ENCODE measurements at regions not wholly inside any gene's neighbourhood (a gene's known extent, or its start where the extent isn't known, plus 50 kb on each side); places are given as distances from the start of the nearest gene placed in this dataset.
A peak's percentile ranks its signal among the peaks of the same experiment; 100 is the strongest.

DNA sequence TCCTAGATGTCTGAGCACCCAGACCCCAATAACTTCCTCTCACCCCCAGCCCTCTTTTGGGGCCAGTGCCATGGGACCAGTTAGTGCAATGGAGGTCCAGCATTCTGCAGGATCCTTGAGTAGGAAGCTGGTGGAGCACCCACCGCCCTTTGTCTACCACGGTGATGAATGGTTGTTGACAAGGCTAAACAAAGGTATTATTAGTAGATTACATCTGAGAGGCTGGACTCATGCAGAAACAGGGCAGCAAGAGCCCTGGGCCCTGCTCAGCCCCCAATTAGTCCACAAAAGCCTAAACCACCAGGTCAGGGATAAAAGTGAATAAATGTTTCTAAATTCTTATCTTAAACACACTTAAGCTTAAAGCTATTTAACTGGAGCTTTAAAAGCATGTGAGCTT, 196.5 kb upstream of the TSHZ3 start:
- Histone ChIP-seq H3K36me3 (ENCODE audit: insufficient read depth, low read length) (no peaks in the 10 kb centered on the region), H3K4me1 (ENCODE audit: insufficient read depth, low read length) (no peaks in the 10 kb centered on the region), H3K27me3 (ENCODE audit: insufficient read depth, low read length) (no peaks in the 10 kb centered on the region), H3K4me2 (ENCODE audit: insufficient read depth, low read length) (no peak overlapping the region), H4K20me1 (ENCODE audit: insufficient read depth, low read length) (no peaks in the 10 kb centered on the region), H3K9me3 (ENCODE audit: low read depth, low read length) (no peaks in the 10 kb centered on the region), H2AFZ (ENCODE audit: low read length) (no peak overlapping the region), H3K4me3 (ENCODE audit: insufficient read depth, low read length) (no peak overlapping the region), H3K79me2 (ENCODE audit: insufficient read depth, low read length) (no peaks in the 10 kb centered on the region), H3K27ac (ENCODE audit: low read depth, low read length) (no peak overlapping the region)
- no peak for TF ChIP-seq CTCF (IDR thresholded peaks at IDR 0.05; ENCODE audit: extremely low read depth, low read depth, low read length)
- DNase-seq (ENCODE audit: insufficient read length, low spot score, missing footprints): no peak

DNA sequence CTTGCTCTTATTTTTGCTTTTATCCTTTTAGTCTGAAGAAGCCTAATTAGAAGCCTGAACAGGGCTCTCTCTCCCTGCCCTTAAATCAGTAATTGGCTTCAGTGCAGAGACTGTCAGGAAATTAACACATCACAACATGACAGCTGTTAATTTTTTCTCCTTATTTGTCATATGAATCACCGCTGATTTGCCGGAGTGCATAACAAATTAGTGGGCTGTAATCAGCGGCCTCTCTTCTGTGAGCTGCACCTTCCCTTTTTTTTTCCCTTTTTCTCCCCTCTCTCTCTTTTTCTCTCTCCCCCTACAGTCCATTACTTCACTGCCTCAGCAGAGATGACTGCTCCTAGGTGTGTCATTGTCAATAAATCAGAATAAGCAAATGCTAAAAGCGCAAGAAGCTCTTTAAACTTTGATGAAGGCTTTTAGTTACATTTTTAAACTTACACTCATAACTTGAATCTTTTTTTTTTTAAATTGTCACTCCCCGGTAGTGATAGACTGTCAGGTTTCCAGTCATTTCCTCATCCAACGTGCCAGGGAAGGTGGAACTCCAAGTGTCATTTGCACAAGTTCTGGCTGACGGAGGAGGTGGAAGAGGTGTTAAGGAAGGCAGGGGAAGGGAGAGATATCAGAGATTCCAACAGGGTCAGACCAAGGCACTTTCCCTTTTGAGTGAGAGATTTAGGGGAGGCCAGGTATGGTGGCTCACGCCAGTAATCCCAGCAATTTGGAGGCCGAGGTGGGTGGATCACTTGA, 197.1 kb upstream of the TSHZ3 start:
- Histone ChIP-seq H3K27ac (ENCODE audit: low read depth, low read length) (no peak overlapping the region), H3K4me2 (ENCODE audit: insufficient read depth, low read length) (no peak overlapping the region), H2AFZ (ENCODE audit: low read length) (no peak overlapping the region), H3K4me3 (ENCODE audit: insufficient read depth, low read length) (no peak overlapping the region), H3K9me3 (ENCODE audit: low read depth, low read length) (no peaks in the 10 kb centered on the region), H3K27me3 (ENCODE audit: insufficient read depth, low read length) (no peaks in the 10 kb centered on the region), H3K36me3 (ENCODE audit: insufficient read depth, low read length) (no peaks in the 10 kb centered on the region), H3K79me2 (ENCODE audit: insufficient read depth, low read length) (no peaks in the 10 kb centered on the region), H3K4me1 (ENCODE audit: insufficient read depth, low read length) (no peaks in the 10 kb centered on the region), H4K20me1 (ENCODE audit: insufficient read depth, low read length) (no peaks in the 10 kb centered on the region)
- TF ChIP-seq CTCF (IDR thresholded peaks at IDR 0.05; ENCODE audit: extremely low read depth, low read depth, low read length): no peak
- DNase-seq (ENCODE audit: insufficient read length, low spot score, missing footprints): no peak

- Histone ChIP-seq H4K20me1 (ENCODE audit: insufficient read depth, low read length) (no peaks in the 10 kb centered on the region), H3K27me3 (ENCODE audit: insufficient read depth, low read length) (no peaks in the 10 kb centered on the region), H3K27ac (ENCODE audit: low read depth, low read length) (no peak overlapping the region), H2AFZ (ENCODE audit: low read length) (no peak overlapping the region), H3K36me3 (ENCODE audit: insufficient read depth, low read length) (no peaks in the 10 kb centered on the region), H3K79me2 (ENCODE audit: insufficient read depth, low read length) (no peaks in the 10 kb centered on the region), H3K4me2 (ENCODE audit: insufficient read depth, low read length) (no peak overlapping the region), H3K4me1 (ENCODE audit: insufficient read depth, low read length) (no peaks in the 10 kb centered on the region), H3K4me3 (ENCODE audit: insufficient read depth, low read length) (no peak overlapping the region), H3K9me3 (ENCODE audit: low read depth, low read length) (no peaks in the 10 kb centered on the region)
- DNase-seq (ENCODE audit: insufficient read length, low spot score, missing footprints): no peak
- TF ChIP-seq CTCF (IDR thresholded peaks at IDR 0.05; ENCODE audit: extremely low read depth, low read depth, low read length): peak; percentile 61
Observed at GRCh38 chr19:31548941-31549340, 199.7 kb upstream of the TSHZ3 start.

GRCh38 chr19:31553112-31553845, 204.0 kb upstream of the TSHZ3 start:
- Histone ChIP-seq H3K27ac (ENCODE audit: low read depth, low read length) (no peak overlapping the region), H2AFZ (ENCODE audit: low read length) (no peak overlapping the region)

More at GRCh38 chr19:31553112-31553845, 204.0 kb upstream of the TSHZ3 start:
- Histone ChIP-seq H3K9me3 (ENCODE audit: low read depth, low read length) (no peaks in the 10 kb centered on the region), H3K4me1 (ENCODE audit: insufficient read depth, low read length) (no peaks in the 10 kb centered on the region), H3K27me3 (ENCODE audit: insufficient read depth, low read length) (no peaks in the 10 kb centered on the region), H3K4me2 (ENCODE audit: insufficient read depth, low read length) (no peak overlapping the region), H4K20me1 (ENCODE audit: insufficient read depth, low read length) (no peaks in the 10 kb centered on the region), H3K36me3 (ENCODE audit: insufficient read depth, low read length) (no peaks in the 10 kb centered on the region), H3K4me3 (ENCODE audit: insufficient read depth, low read length) (no peak overlapping the region), H3K79me2 (ENCODE audit: insufficient read depth, low read length) (no peaks in the 10 kb centered on the region)
- TF ChIP-seq CTCF (IDR thresholded peaks at IDR 0.05; ENCODE audit: extremely low read depth, low read depth, low read length): no peak
- no peak for DNase-seq (ENCODE audit: insufficient read length, low spot score, missing footprints)

Data from osteoblast (primary cell).